Mucosa of descending colon (tissue), 3 donors: ENCODE measurements at regions not wholly inside any gene's neighbourhood (a gene's known extent, or its start where the extent isn't known, plus 50 kb on each side); places are given as distances from the start of the nearest gene placed in this dataset.
"Not testable (repeated sequence)": the region's sequence is repeated elsewhere in the genome, so short reads cannot be mapped to it uniquely, and the experiment has no call there.

Source experiments
- ATAC-seq: fragments of 200-7000 bp; cut with Tn5 transposase; one replicate; pipeline ENCODE4 v1.9.1; 2020; ENCODE audit warnings: mild to moderate bottlenecking, moderate library complexity
- DNase-seq, 3 donors: peaks; one replicate each; pipeline ENCODE4 v3.0.0-alpha.2; 2020
- H3K36me3 ChIP-seq: fragments of 200-600 bp; one replicate; pipeline ENCODE4 v1.8.0; 2021; ENCODE audit warnings: low read depth, mild to moderate bottlenecking
- H3K4me1 ChIP-seq: fragments of 200-600 bp; one replicate; pipeline ENCODE4 v1.8.0; 2021; ENCODE audit warnings: low read depth, mild to moderate bottlenecking
- H3K4me3 ChIP-seq: fragments of 200-600 bp; one replicate; pipeline ENCODE4 v1.8.0; 2021; ENCODE audit warnings: mild to moderate bottlenecking
- H3K9me3 ChIP-seq: fragments of 200-600 bp; one replicate; pipeline ENCODE4 v1.8.0; 2021; ENCODE audit warnings: mild to moderate bottlenecking
- intact Hi-C, 2 donors: fragments of 100-400 bp; cut with DNase I in 1 of 2; cut with micrococcal nuclease in 1 of 2; formaldehyde crosslinking; loops; one replicate each; pipeline versions ENCODE4 v1.11.0 to v1.11.1; 2022; cut with DNase I, micrococcal nuclease
- TF ChIP-seq, protein P1 (sequence below): fragments of 200-600 bp; IDR thresholded peaks from one replicate; pipeline ENCODE4 v1.8.0; 2022; ENCODE audit warnings: antibody characterized with exemption, mild to moderate bottlenecking
- donor health status: DM: no; HTN: no; CAD: no; lungs with moderate emphysema.
- donor health status: DM: no; HTN: no; CAD: no.
- donor health status: DM: no; HTN: yes; CAD: no.

DNA sequence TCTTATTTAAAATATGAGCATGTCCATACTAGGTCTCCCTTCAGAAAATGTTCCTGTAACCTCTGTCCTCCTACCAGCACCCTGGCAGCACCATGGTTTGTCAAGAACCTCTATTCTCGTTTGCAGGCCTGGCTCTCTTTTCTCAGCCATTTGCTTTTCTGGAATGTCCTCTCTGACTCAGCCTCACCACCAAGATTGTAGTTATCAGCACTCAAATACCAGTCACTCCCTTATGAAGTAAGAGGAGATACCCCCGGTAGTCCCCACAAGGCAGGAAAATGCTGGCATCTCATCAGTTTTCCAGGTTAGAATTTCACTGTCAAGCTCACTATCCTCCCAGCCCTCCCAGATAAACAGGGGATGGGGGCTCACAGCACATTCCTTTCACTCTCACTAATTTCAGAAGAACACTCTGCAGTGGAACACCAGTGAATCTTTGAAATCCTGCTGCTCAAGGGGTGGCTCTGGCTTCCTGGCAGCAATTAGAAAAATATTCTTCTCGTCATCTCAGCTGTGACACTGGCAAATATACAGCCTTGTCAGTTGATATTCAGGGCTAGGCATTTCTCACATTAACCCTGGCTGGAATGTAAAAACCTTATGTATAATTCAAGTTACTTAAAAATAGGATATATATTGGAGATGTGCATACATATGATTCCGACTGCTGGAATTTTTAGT lies 129.2 kb downstream of the TBX18 start:
- TF ChIP-seq, protein P1, sequence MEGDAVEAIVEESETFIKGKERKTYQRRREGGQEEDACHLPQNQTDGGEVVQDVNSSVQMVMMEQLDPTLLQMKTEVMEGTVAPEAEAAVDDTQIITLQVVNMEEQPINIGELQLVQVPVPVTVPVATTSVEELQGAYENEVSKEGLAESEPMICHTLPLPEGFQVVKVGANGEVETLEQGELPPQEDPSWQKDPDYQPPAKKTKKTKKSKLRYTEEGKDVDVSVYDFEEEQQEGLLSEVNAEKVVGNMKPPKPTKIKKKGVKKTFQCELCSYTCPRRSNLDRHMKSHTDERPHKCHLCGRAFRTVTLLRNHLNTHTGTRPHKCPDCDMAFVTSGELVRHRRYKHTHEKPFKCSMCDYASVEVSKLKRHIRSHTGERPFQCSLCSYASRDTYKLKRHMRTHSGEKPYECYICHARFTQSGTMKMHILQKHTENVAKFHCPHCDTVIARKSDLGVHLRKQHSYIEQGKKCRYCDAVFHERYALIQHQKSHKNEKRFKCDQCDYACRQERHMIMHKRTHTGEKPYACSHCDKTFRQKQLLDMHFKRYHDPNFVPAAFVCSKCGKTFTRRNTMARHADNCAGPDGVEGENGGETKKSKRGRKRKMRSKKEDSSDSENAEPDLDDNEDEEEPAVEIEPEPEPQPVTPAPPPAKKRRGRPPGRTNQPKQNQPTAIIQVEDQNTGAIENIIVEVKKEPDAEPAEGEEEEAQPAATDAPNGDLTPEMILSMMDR: no peak
- no peaks in the 10 kb centered on the region for H3K9me3 ChIP-seq
- H3K4me3 ChIP-seq: no peak overlapping the region
- no peaks in the 10 kb centered on the region for H3K36me3 ChIP-seq
- ATAC-seq (no peak), DNase-seq (no peak)
- no peaks in the 10 kb centered on the region for H3K4me1 ChIP-seq
- intact Hi-C loops: no loop called here

DNA sequence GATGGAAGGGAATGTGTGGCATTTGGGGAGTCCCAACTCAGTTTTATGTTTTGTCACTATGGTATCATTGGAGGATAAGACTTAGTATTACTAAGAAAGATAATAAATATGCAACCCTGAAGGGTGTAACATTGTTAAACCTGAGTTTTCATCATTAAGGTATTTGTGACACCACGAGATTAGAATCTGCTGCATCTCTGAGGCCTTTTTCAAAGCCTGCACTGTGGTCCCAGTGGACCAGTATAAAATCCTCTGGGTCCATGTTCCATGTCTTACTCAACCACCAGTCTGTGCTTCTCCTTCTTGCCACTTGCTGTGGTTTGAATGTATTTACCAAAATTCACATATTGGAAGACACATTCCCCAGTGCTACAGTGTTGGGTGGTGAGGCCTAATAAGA lies 130.6 kb downstream of the TBX18 start:
- DNase-seq (no peak), ATAC-seq (no peak)
- Histone ChIP-seq H3K4me1 (no peaks in the 10 kb centered on the region), H3K36me3 (no peaks in the 10 kb centered on the region), H3K4me3 (no peak overlapping the region), H3K9me3 (no peaks in the 10 kb centered on the region)
- TF ChIP-seq, protein P1: no peak
- intact Hi-C loops: no loop called here

DNA sequence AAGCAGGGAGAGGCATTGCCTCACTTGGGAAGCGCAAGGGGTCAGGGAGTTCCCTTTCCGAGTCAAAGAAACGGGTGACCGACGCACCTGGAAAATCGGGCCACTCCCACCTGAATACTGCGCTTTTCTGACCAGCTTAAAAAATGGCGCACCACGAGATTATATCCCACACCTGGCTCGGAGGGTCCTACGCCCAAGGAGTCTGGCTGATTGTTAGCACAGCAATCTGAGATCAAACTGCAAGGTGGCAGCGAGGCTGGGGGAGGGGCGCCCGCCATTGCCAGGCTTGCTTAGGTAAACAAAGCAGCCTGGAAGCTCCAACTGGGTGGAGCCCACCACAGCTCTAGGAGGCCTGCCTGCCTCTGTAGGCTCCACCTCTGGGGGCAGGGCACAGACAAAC lies 137.9 kb downstream of the TBX18 start:
- H3K36me3 ChIP-seq, H3K9me3 ChIP-seq, ATAC-seq, H3K4me1 ChIP-seq, H3K4me3 ChIP-seq, DNase-seq, intact Hi-C loops: not testable (repeated sequence)

DNA sequence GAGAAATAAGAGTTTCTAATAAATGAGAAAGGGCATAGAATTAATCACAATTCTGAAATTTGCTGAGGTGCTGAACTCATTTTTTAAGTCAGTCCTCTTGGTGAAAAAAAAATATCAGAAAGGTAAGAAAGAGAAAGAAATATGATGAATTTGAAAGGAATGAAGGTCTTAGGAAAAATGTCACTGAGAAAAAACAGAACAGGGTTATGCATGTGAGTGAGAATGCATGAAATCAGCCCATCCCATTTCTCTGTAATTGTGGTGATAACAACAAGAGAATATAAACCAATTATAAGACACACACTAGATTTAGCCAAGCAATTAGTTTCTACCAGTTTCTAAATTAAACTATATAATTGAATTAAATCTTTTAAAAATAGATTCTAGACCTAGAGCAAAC lies 138.9 kb downstream of the TBX18 start:
- no peak for DNase-seq
- Histone ChIP-seq H3K4me1 (no peaks in the 10 kb centered on the region), H3K36me3 (no peaks in the 10 kb centered on the region), H3K9me3 (peaks cover 6% of the 10 kb centered on the region), H3K4me3 (no peak overlapping the region)
- TF ChIP-seq, protein P1: no peak
- intact Hi-C loops: no loop called here
- no peak for ATAC-seq

DNA sequence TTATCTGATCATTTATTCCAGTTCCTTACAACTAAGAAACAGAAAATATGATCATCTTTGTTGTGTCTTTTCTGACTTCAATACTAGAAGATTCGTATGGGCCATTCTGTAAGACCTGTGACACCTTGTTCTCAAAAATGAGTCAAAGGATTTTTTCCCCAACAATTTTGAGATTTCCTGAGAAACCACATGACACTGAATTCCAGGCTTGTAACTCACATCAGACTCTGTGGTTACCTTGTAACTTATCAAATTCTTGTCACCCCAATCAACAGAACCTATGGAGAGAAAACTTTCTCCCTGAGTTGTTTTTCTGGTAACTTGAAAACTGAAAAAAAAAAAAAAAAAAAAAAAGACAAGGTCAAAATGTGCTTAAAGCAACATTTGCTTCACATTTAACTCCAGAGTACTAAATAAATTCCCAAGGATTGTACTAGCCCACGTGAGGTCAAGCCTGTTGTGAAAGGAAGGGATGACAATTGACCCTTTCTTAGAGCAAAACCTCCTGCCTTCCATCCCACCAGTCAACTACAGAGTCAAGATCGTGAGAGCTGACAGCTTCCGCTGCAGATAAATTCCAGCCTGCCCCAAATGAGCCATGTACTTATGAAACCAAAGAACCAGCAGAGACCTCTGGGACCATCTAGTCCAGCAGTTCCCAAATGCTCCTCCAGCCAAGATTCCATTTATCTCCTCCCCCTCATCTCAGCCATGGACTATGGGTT lies 140.3 kb downstream of the TBX18 start:
- intact Hi-C loops: no loop called here
- TF ChIP-seq, protein P1: no peak
- Histone ChIP-seq H3K9me3 (peaks cover 6% of the 10 kb centered on the region), H3K36me3 (no peaks in the 10 kb centered on the region), H3K4me1 (no peaks in the 10 kb centered on the region), H3K4me3 (no peak overlapping the region)
- ATAC-seq (no peak), DNase-seq (no peak)

DNA sequence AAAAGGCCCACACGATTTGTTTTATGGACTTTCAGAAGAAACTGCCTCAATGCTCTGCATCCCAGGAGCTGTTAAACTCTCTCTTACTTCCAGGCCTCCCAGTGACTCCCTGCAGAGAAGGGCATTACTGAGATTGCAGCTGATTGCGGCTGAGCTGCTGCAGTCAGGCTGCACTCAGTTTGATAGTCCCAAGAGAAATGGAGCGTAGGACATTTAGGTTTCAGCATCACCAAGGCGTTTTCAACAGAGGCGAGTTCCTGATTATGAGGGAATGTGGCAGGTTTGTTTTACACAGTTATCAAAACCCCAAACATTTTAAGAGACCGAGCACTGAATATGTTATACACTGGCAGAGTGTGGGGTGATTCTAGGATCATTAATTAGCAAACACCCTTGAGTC lies 145.6 kb downstream of the TBX18 start:
- TF ChIP-seq, protein P1: no peak
- H3K4me3 ChIP-seq: no peak overlapping the region
- ATAC-seq (no peak), DNase-seq (no peak)
- no peaks in the 10 kb centered on the region for H3K4me1 ChIP-seq
- intact Hi-C loops: no loop called here
- H3K36me3 ChIP-seq: no peaks in the 10 kb centered on the region
- peaks cover 6% of the 10 kb centered on the region for H3K9me3 ChIP-seq
